ENCODE measurements at regions not wholly inside any gene's neighbourhood (a gene's known extent, or its start where the extent isn't known, plus 50 kb on each side); places are given as distances from the start of the nearest gene placed in this dataset.

DNA sequence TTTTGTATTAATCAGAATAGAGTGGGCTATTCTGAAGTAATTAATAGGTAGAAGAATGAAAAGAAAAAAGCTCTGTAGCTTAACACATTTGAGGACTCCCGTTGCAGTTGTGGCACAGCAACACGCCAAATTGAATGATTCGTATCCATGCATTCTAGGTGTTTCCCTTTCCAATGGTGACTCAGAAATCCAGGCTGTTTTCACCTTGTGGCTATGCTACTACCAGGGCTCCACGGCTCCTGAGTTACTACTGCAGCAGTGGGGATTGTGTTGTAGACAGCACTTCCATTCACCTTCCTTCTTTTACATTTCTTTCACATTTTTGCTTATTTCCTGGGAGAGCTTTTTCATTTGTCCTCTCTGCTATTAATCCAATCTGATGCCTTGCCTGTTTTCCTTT lies 1616.4 kb downstream of the CDH8 start:
- no peak for FAIRE-seq
- Histone ChIP-seq H3K36me3 (replicated peaks in 1 of 2; ENCODE audit: control insufficient read depth in 1 of 2, insufficient read depth in 2 of 2, low read length in 2 of 2) (no peaks in the 10 kb centered on the region), H3K9me3 (ENCODE audit: low read length) (peaks cover 37% of the 10 kb centered on the region), H3K4me2 (ENCODE audit: low read depth, low read length) (no peak overlapping the region), H3K27ac (ENCODE audit: extremely low read length, insufficient read depth, low read length) (no peak overlapping the region), H3K79me2 (ENCODE audit: insufficient read depth, low read length) (no peaks in the 10 kb centered on the region), H3K27me3 (ENCODE audit: control insufficient read depth in 1 of 2, insufficient read depth in 2 of 2, low read length in 2 of 2) (no peaks in the 10 kb centered on the region), H4K20me1 (ENCODE audit: insufficient read depth, low read length) (no peaks in the 10 kb centered on the region), H2AFZ (ENCODE audit: low read length) (no peak overlapping the region), H3K9ac (ENCODE audit: insufficient read depth, low read depth, low read length) (no peak overlapping the region), H3K4me1 (ENCODE audit: insufficient read depth, low read length) (no peaks in the 10 kb centered on the region), H3K4me3 (replicated peaks in 1 of 3; ENCODE audit: insufficient read depth in 1 of 3, low read depth in 2 of 3, low read length in 3 of 3) (no peak overlapping the region)
- ChIA-PET POLR2A (no interaction called here), CTCF (ENCODE audit: low intra/inter-chr PET ratio, low total read pairs) (no interaction called here)
- intact Hi-C loops (cut with micrococcal nuclease; ENCODE audit: unreplicated experiment), result no loop called here
- no peak for DNase-seq (ENCODE audit: low spot score)
- WGBS (ENCODE audit: low lambda C conversion rate), result 6% methylated on average over 4 of the region's 4 CpGs
- no peak for ATAC-seq
- no TSS peak for BruUV-seq (replicated peaks)
- in situ Hi-C loops (cut with HindIII; ENCODE audit: extremely low pct_ligation_motif_present, low pct_unique_long_range_greater_than_20kb), result no loop called here
- TF ChIP-seq ZNF570 (CRISPR knock-in tag; IDR thresholded peaks at IDR 0.05; ENCODE audit: borderline replicate concordance) (no peak), ZNF124 (CRISPR knock-in tag; IDR thresholded peaks at IDR 0.05) (no peak), PAXIP1 (CRISPR knock-in tag; conservative IDR thresholded peaks at IDR 0.05) (no peak), ZNF746 (CRISPR knock-in tag; IDR thresholded peaks at IDR 0.05) (no peak), ZNF24 (IDR thresholded peaks at IDR 0.05) (no peak), ZNF839 (CRISPR knock-in tag; IDR thresholded peaks at IDR 0.05; ENCODE audit: borderline replicate concordance) (no peak), JARID2 (CRISPR knock-in tag; IDR thresholded peaks at IDR 0.05; ENCODE audit: insufficient replicate concordance) (no peak), ZFY (CRISPR knock-in tag; IDR thresholded peaks at IDR 0.05) (no peak), RCOR2 (CRISPR knock-in tag; IDR thresholded peaks at IDR 0.05) (no peak), CHCHD3 (CRISPR knock-in tag; IDR thresholded peaks at IDR 0.05) (no peak), NR2F6 (IDR thresholded peaks at IDR 0.05) (no peak), NR2F6 (CRISPR knock-in tag; IDR thresholded peaks at IDR 0.05) (no peak), XBP1 (CRISPR knock-in tag; IDR thresholded peaks at IDR 0.05) (no peak), CHD4 (IDR thresholded peaks at IDR 0.05; ENCODE audit: borderline replicate concordance, low read length) (no peak), ZNF431 (CRISPR knock-in tag; IDR thresholded peaks at IDR 0.05; ENCODE audit: borderline replicate concordance, low read depth) (no peak)
- TF ChIP-seq, protein P1, sequence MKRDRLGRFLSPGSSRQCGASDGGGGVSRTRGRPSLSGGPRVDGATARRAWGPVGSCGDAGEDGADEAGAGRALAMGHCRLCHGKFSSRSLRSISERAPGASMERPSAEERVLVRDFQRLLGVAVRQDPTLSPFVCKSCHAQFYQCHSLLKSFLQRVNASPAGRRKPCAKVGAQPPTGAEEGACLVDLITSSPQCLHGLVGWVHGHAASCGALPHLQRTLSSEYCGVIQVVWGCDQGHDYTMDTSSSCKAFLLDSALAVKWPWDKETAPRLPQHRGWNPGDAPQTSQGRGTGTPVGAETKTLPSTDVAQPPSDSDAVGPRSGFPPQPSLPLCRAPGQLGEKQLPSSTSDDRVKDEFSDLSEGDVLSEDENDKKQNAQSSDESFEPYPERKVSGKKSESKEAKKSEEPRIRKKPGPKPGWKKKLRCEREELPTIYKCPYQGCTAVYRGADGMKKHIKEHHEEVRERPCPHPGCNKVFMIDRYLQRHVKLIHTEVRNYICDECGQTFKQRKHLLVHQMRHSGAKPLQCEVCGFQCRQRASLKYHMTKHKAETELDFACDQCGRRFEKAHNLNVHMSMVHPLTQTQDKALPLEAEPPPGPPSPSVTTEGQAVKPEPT (CRISPR knock-in tag; IDR thresholded peaks at IDR 0.05; ENCODE audit: low read depth), result no peak
- TF ChIP-seq, protein P2, sequence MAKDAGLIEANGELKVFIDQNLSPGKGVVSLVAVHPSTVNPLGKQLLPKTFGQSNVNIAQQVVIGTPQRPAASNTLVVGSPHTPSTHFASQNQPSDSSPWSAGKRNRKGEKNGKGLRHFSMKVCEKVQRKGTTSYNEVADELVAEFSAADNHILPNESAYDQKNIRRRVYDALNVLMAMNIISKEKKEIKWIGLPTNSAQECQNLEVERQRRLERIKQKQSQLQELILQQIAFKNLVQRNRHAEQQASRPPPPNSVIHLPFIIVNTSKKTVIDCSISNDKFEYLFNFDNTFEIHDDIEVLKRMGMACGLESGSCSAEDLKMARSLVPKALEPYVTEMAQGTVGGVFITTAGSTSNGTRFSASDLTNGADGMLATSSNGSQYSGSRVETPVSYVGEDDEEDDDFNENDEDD (CRISPR knock-in tag; IDR thresholded peaks at IDR 0.05; ENCODE audit: borderline replicate concordance), result no peak
- TF ChIP-seq, protein P3, sequence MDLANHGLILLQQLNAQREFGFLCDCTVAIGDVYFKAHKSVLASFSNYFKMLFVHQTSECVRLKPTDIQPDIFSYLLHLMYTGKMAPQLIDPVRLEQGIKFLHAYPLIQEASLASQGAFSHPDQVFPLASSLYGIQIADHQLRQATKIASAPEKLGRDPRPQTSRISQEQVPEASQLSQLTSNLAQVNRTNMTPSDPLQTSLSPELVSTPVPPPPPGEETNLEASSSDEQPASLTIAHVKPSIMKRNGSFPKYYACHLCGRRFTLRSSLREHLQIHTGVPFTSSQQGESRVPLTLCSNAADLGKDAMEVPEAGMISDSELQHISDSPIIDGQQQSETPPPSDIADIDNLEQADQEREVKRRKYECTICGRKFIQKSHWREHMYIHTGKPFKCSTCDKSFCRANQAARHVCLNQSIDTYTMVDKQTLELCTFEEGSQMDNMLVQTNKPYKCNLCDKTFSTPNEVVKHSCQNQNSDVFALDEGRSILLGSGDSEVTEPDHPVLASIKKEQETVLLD (CRISPR knock-in tag; IDR thresholded peaks at IDR 0.05; ENCODE audit: low read depth), result no peak

All from HepG2 (cell line).